ENCODE measurements at regions not wholly inside any gene's neighbourhood (a gene's known extent, or its start where the extent isn't known, plus 50 kb on each side); places are given as distances from the start of the nearest gene placed in this dataset.

DNA sequence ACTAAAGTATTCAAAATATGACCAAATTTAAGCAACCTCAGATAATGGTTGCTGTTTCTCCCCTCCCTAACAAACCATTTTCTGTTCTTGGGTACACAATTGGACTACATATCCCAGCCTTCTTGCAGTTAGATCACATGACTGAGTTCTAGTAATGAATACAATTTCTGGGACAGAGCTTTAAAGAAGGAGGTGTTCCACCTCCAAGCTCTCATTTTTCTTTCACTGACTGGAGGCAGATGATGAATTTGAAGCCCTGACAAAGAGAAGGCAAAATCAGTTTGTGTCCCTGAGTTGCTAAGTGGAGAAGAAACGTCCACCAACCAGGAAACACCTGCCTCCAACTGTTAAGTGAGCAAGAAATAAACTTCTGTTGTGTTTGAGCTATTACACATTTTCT, 117.2 kb downstream of the LCA5 start:
- H3K9me3 ChIP-seq (ENCODE audit: insufficient read depth, low read depth), result no peaks in the 10 kb centered on the region
- no peaks in the 10 kb centered on the region for H3K4me1 ChIP-seq (replicated peaks; ENCODE audit: insufficient read depth)
- TF ChIP-seq, protein P1, sequence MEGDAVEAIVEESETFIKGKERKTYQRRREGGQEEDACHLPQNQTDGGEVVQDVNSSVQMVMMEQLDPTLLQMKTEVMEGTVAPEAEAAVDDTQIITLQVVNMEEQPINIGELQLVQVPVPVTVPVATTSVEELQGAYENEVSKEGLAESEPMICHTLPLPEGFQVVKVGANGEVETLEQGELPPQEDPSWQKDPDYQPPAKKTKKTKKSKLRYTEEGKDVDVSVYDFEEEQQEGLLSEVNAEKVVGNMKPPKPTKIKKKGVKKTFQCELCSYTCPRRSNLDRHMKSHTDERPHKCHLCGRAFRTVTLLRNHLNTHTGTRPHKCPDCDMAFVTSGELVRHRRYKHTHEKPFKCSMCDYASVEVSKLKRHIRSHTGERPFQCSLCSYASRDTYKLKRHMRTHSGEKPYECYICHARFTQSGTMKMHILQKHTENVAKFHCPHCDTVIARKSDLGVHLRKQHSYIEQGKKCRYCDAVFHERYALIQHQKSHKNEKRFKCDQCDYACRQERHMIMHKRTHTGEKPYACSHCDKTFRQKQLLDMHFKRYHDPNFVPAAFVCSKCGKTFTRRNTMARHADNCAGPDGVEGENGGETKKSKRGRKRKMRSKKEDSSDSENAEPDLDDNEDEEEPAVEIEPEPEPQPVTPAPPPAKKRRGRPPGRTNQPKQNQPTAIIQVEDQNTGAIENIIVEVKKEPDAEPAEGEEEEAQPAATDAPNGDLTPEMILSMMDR (conservative IDR thresholded peaks at IDR 0.05), result no peak
- TF ChIP-seq EZH2 (IDR thresholded peaks at IDR 0.05; ENCODE audit: low read depth), result no peak
- ChIA-PET POLR2A (ENCODE audit: unreplicated experiment) (interaction anchor here (0.6 kb wide), 1 partner anchor 117 kb away, joined by 4 read pairs; the partner anchor contains the start of gene LCA5), CTCF (no interaction called here)
- H3K36me3 ChIP-seq (ENCODE audit: low read depth), result no peaks in the 10 kb centered on the region
- no peak for DNase-seq
- H2AFZ ChIP-seq, result no peak overlapping the region
- BruUV-seq (replicated peaks), result no TSS peak
- no peaks in the 10 kb centered on the region for H4K20me1 ChIP-seq (ENCODE audit: insufficient read depth)
- no peaks in the 10 kb centered on the region for H3K27me3 ChIP-seq (ENCODE audit: insufficient read depth, low read depth)
- H3K79me2 ChIP-seq (ENCODE audit: low read depth), result no peaks in the 10 kb centered on the region
- H3K4me3 ChIP-seq, result no peak overlapping the region
- intact Hi-C loops (cut with micrococcal nuclease; ENCODE audit: unreplicated experiment), result no loop called here
- H3K27ac ChIP-seq, result no peak overlapping the region
- no peaks in the 10 kb centered on the region for H3K9me2 ChIP-seq (ENCODE audit: insufficient read depth)
- no peaks in the 10 kb centered on the region for H3F3A ChIP-seq (ENCODE audit: insufficient read depth, low read depth)
- H3K4me2 ChIP-seq, result no peak overlapping the region

DNA sequence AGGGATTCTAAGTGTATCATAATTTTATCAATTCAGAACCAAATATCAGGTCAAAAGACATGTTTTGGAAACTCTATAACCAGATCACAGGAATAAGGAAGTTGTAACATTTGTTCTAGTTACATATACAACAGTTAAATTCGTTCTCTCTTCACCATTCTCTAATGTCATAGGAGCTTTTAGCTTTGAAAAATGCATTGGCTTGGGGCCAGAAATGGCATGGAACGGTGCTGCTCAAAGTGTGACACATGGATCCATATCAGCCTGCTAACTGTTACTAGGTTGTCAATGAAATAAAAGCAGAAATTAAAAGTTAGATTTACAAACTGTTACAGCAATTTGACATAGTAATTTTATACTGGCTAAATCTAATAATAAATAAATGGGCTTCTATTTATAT, 120.3 kb downstream of the LCA5 start:
- TF ChIP-seq EZH2 (IDR thresholded peaks at IDR 0.05; ENCODE audit: low read depth), result no peak
- TF ChIP-seq, protein P1 (conservative IDR thresholded peaks at IDR 0.05), result no peak
- Histone ChIP-seq H4K20me1 (ENCODE audit: insufficient read depth) (no peaks in the 10 kb centered on the region), H3K4me1 (replicated peaks; ENCODE audit: insufficient read depth) (peaks cover 11% of the 10 kb centered on the region), H3K9me2 (ENCODE audit: insufficient read depth) (no peaks in the 10 kb centered on the region), H3K27me3 (ENCODE audit: insufficient read depth, low read depth) (no peaks in the 10 kb centered on the region), H3K9me3 (ENCODE audit: insufficient read depth, low read depth) (no peaks in the 10 kb centered on the region), H3K4me2 (no peak overlapping the region), H3K27ac (no peak overlapping the region), H3K36me3 (ENCODE audit: low read depth) (no peaks in the 10 kb centered on the region), H3K79me2 (ENCODE audit: low read depth) (no peaks in the 10 kb centered on the region), H3F3A (ENCODE audit: insufficient read depth, low read depth) (no peaks in the 10 kb centered on the region), H3K4me3 (no peak overlapping the region), H2AFZ (no peak overlapping the region)
- CTCF ChIA-PET, result no interaction called here
- intact Hi-C loops (cut with micrococcal nuclease; ENCODE audit: unreplicated experiment), result no loop called here
- DNase-seq, result no peak
- no TSS peak for BruUV-seq (replicated peaks)
- POLR2A ChIA-PET (ENCODE audit: unreplicated experiment), result no interaction called here

DNA sequence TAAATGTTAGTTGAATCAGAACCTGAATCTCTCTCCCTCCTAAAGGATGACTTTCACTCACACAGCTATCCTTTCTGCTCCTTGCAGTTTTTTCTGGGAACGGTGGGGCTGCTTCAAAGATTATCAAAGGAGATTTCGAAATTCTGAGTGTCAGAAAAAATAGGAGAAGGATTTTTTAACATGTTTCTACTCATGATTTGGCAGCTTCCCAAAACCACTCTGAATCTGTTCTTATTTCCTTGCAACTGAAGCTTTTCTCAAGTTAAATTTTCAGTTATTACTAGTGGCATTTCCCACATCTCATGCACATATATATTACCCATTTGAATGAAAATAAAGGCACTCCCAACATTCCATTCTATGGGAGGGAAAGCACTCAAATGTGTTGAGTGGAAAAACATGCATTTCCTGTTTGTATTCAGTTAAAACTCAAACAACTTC, 123.6 kb downstream of the LCA5 start:
- 0 out of 2 replicates have a peak overlapping the region, but pooled peaks have one; percentile 22 for H3K4me2 ChIP-seq
- H3K36me3 ChIP-seq (ENCODE audit: low read depth), result no peaks in the 10 kb centered on the region
- H2AFZ ChIP-seq, result no peak overlapping the region
- H3K4me1 ChIP-seq (replicated peaks; ENCODE audit: insufficient read depth), result peaks cover 11% of the 10 kb centered on the region
- no peak overlapping the region for H3K4me3 ChIP-seq
- H4K20me1 ChIP-seq (ENCODE audit: insufficient read depth), result no peaks in the 10 kb centered on the region
- intact Hi-C loops (cut with micrococcal nuclease; ENCODE audit: unreplicated experiment), result no loop called here
- DNase-seq, result peak in 1 of 2 experiments; percentile 57
- no peak overlapping the region for H3K27ac ChIP-seq
- H3K9me2 ChIP-seq (ENCODE audit: insufficient read depth), result no peaks in the 10 kb centered on the region
- POLR2A ChIA-PET (ENCODE audit: unreplicated experiment), result interaction anchor here (0.7 kb wide), 1 partner anchor 72 kb away, joined by 3 read pairs; no protein-coding TSS in a partner anchor
- no peaks in the 10 kb centered on the region for H3K9me3 ChIP-seq (ENCODE audit: insufficient read depth, low read depth)
- H3K79me2 ChIP-seq (ENCODE audit: low read depth), result no peaks in the 10 kb centered on the region
- BruUV-seq (replicated peaks), result no TSS peak
- CTCF ChIA-PET, result no interaction called here
- no peaks in the 10 kb centered on the region for H3F3A ChIP-seq (ENCODE audit: insufficient read depth, low read depth)
- TF ChIP-seq EZH2 (IDR thresholded peaks at IDR 0.05; ENCODE audit: low read depth), result no peak
- TF ChIP-seq, protein P1 (conservative IDR thresholded peaks at IDR 0.05), result no peak
- H3K27me3 ChIP-seq (ENCODE audit: insufficient read depth, low read depth), result no peaks in the 10 kb centered on the region

Data from PC-9 (cell line).